GM19372 (cell line): ENCODE measurements at regions not wholly inside any gene's neighbourhood (a gene's known extent, or its start where the extent isn't known, plus 50 kb on each side); places are given as distances from the start of the nearest gene placed in this dataset.

Experiments
- ATAC-seq: cut with Tn5 transposase; IDR thresholded peaks from one replicate; pipeline ENCODE4 v1.9.1; 2021; ENCODE audit warnings: mild to moderate bottlenecking, low read depth, moderate library complexity; ENCODE audit not compliant: unreplicated experiment

DNA sequence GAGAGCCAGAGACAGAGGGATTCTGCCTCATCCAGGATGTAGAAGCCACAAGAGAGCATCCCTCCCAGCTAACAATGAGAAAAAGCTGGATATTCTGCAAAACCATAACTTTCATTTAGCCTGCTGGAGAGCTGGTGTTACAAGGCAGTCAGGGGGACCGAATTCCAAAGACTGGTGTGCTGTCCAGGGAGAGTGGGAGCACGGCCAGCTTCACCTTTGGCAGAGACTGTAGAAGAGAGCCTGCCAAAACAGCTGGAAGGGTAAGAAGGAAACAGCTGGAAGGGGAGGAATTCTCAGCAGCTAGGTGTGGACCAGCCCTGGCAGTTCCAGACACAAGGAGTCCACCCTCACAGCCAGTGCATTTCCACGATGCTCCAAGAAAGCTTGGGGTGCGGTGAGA is 109.9 kb upstream of the LINGO1 start:
- ATAC-seq: no peak

DNA sequence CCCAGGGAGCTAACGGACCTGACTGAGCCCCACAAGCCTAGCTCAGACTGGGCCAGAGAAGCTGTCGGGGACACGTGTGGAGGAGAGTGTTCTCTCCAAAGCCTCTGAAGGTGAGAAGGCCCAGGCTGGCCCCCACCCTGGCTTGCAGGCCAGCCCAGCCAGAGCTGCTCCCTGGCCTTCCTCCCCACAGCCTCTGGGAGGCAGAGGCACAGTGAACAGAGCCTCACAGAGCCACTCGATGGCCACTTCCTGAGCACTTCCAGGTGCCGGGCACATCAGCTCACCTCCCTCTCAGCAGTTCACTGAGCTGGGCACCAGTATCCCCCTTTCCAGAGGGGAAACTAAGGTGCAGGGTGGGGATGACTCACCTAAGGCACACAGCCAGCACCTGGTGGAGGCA is 109.4 kb upstream of the LINGO1 start:
- no peak for ATAC-seq

DNA sequence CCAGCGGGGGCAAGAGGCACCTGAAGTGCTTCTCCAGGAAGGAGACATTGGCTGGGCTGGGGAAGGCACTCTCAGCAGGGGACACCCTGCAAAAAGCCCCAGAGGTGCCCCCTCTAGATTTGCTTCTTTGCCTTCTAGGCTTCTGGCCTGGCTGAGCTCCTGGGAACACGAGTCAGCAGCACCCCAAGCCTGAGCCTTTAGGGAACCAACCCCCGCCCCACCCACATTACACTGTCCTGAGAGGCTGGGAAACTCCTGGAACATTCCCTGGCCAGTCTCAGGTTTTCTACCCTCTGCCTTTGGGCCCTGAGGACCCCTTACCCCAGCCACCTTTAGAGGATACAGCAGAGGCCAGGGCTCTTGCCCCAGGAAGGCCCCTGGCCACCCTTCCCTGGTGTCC is 108.4 kb upstream of the LINGO1 start:
- no peak for ATAC-seq

DNA sequence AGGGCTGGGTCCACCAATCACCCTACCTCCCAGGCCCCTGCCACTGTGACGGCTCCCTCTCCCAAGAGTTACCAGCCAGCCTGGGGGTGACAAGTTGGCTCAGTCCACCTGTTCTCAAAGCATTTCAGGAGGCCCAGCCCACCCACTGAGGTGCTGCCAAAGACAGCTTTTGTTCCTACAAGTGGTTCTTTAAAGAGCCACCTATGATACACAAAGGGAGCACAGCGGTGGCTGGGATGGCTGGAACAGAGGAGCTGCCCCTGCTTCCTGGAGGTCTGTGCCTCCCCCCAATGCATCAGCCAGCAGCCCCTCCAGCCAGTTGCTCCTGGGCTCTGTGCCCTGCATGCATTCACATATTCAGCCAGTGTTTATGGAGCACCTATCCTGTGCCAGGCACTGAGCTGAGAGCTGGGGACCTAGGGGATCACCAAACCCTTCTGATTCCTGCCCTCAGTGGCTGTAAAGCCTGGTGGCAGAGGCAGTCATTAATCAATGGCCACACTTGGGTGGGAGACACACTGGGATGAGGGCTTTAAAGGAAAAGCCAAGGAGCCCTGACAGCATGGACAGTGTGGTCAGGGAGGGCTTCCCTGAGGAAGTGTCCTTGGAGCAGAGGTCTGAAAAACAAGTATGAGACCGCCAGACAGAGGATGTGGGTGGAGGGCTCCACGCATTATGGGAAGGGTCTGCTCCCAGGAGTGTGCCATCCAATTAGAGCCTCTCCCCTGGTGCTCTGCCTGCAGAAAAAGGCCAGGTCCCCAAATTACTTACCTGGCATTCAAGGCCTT is 107.1 kb upstream of the LINGO1 start:
- no peak for ATAC-seq

DNA sequence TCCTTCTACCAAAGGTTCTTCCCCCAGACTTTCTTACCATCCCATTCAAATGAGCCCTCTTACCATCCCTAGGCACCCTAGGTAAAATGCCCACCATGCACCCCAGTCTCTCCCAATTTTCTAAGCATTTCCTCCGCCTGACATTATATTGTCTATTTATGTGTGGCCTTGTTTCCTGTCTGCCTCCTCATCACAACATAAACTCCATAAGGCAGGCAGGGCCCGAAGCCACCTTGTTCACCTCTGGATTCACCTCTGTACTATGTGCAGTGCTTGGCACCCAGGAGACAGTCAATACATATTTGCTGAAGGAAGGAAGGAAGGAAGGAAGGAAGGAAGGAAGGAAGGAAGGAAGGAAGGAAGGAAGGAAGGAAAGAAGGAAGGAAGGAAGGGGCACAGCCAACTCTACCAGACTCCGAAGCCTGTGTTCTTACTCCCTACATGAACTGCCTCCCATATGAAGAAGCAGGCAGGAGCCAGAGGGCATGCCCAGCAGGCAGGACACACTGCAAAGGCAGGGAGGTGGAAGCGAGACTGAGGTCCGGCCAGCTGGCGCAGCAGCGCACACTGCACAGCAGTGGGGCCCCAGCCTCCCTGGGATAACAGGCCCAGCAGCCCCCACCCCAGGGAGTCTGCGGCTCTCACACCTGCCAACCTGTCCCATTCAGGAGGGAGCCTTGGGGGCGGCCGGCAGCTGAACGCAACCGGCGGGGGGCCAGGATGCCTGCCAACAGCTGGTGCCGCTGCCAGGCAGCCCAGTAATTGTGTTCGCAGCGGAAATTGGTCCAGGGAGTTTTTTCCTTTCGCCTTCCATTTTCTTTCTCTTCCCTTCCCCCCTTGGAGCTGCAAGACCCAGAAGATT is 106.0 kb upstream of the LINGO1 start:
- ATAC-seq: no peak

DNA sequence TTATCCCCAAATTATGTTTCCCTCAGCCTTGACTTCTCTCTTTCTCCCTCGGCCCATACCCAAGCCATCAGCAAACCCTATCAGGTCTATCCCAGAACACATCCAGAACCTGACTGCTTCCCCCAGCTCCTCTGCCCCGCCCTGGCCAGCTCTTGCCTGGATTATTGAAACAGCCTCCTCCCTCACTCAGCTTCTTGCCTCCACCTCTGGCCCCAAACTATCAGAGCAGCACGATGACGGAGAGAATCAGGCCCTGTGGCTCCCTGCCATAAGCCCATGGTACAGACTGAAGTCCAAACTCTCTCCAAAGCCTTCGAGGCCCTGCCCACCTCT is 105.3 kb upstream of the LINGO1 start:
- no peak for ATAC-seq

DNA sequence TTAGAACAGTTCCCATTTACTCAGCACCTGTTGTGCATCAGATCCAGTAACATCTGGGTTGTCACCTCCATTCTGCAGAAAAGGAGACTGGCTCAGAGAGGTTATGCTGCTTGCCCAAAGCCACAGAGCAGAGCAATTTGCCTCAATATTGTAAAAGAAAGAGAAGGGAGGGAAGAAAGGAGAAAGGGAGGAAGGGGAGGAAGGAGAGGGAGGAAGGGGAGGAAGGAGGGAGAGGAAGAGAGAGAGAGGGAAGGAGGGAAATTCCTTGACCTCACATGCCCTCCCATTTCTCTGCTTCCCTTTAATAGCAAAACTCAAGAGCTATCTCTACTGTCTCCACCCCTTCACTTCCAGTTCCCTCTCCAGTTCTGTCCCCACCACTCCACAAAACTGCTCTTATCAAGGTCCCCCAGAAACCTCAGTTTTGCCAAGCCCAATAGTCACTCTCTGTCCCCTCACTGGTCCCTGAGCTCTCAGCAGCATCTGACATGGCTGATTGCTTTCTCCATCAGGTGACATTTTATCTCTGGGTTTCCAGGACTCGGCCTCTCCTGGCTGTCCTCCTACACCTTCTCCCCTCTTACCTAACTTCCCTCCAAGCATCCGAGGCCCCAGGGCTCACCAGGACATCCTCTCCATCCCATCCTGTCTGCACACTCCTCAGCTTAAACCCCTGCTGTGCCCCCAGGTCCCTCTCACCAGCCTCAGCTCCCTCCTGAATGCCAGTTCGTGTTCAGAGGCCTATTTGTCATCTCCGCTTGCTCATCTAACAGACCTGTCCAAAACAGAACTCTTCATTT is 104.7 kb upstream of the LINGO1 start:
- ATAC-seq: no peak

DNA sequence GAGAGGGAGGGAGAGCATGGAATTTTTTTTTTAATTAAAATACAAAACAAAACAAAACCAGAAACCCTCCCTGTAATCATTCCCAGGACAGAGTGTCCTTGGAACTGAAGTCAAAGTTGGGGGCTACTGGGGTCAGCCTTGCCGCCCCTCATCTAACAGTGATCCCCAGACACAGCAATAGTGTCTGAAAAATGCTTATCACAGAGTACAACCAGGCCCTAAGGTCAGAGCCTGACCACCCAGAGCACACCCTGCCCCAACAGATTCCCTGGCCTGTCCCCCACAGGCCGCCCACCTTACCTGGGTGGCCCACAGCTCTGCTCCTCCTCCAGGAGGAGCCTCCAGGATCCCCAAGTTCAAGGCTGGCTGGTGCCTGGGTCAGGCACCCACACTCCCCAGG is 101.6 kb upstream of the LINGO1 start:
- ATAC-seq: no peak

DNA sequence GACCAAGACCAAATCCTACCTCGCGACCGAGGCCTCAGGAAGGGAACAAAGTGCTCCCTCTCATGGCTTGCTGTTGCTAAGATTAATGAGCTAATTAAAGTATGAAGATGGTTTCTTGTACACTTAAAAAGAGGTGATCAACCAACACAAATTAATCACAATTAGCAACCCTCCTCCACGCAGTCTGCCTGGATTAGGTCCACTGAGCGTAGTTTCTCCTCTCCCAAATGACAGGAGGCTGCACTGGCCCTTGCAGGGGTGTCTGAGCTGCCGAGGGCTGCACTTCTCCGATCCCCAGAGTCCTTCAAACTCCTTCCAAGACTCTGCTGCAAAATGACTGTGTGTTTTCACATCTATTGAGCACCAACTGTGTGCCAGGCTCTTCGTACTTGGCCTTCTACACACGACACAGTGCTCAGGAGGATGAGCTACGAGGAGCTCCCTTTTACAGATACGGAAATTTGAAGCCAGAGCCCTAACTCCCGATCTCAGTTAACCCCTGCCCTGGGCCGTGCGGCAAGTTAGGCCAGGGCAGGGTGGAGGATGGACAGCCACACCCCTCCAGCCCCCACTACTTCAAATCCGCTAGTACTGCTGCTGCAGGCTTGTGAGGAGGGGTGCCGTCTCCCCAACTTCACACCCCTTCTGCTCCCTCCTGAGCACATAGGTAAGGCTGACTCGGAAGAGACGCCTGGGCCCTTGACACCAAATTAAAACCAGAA is 101.0 kb upstream of the LINGO1 start:
- no peak for ATAC-seq

DNA sequence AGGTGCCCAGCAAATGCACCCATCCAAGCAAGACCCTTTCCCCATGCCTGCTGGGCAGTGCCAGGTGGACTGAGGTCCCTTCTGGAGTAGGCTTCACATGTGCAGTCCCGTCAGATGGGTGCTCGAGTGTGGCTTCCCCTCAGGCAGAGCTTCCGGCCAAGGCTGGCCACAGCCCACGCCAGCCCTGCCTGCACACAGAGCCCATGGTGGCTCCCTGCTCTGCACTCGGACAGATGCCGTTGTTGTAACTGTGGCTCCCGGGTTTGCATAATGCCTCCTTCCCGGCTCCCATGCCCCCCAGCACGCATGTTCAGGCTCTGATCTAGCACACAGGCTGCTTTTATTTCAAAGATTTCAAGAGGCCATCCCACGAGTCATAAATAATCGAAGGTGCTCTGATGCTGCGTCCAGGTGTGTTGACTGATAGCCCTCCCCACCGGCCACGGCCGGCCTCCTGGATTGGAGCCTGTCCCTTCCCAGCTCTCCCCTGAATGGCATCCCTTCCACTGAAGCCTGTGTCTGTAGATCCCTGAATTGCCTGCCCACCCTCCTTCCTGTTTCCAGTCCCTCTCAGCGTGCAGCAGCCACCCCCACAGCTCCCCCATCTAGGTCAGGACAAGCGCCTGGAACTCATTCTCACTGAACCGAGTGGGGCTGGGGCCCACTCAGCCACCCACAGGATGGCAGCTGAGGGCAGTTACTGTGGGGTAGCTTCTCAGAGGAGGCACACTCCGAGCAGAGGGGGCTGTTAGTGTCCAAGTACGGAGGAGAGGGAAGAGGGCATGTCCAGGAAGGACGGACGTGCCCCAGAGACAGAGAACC is 100.0 kb upstream of the LINGO1 start:
- ATAC-seq: no peak

DNA sequence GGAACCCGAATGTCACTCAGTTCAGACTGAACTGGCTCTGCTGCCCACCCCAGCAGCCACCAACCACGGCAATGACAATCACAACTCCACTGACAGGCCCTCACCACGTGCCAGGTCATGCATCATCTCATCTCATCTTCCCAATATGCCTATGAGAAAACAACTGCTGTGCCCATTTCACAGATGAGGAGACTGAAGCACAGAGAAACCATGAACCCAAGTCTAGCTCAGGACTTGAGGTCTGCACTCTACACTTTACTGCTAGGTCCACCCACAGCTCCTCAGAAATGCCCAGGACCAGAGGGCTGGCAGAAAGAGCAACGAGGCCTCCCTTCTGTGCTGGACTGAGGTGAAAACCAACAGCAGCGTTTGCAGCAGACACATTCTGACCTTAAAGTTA is 99.2 kb upstream of the LINGO1 start:
- no peak for ATAC-seq

DNA sequence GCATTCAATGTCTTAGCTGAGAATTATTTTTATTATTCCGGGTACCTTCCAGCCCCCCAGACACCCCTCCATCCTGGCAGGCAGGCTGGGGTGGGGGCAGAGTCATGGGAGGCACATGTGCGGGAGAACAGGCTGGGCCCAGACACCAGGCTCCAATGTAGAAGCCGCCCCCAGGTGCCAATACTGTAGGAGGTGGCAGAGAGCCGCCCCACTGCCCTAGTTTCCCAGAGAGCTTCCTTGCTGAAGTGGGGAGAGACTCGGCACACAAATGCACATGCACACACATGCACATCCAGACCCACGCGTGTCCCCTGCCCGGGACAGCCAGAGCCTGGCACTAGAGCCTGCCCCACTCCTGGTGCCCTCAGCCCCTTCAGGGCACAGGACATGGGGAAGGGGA is 98.4 kb upstream of the LINGO1 start:
- ATAC-seq: no peak

DNA sequence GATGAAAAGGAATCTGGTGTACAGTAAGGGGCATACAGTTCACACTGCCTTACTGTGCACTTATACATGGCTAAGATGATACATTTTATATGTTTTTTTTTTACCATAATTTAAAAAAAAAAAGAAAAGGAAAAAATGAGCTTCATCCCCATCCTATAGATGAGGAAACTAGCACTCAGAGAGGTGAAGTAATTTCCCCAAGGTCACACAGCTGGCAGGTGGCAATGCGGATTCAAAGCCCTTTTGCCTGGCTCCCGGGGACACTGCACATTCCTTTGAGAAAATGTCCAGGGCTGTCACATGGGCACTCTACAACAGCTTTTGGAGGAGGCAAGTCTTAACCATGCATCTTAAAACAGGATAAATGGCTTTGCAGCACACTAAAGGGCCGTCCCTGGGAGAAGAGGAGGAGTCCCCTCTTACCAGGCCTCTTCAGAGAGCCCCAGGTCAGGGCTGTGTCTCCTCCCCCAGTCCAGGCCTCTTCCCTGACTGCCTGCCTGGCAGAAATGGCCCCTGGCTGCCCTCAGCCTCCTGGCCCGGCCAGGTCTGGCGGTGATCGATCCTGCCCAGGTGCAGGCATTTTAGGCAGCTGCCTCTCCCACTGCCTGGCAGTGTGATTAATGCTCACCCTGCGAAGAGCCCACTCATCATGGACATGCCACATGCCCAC is 95.1 kb upstream of the LINGO1 start:
- no peak for ATAC-seq

DNA sequence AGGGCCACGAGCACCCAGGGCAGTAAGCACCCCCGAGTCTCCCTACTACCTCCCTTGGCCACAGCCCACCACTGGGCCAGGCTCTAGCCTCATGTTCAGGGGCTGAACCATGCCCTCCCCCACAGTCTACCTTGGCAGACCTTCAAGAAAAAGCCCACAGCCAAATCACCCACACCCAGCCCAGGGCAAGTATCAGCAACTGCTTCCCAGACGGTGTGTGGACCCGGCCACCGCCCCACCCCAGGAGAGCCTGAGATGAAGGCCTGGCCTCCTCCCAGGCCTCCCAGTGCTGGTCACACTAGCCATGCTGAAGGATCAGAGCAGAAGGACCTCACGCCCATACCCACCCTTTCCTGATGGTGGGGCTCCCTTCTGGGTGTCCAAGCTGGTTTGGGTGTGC is 92.0 kb upstream of the LINGO1 start:
- no peak for ATAC-seq

DNA sequence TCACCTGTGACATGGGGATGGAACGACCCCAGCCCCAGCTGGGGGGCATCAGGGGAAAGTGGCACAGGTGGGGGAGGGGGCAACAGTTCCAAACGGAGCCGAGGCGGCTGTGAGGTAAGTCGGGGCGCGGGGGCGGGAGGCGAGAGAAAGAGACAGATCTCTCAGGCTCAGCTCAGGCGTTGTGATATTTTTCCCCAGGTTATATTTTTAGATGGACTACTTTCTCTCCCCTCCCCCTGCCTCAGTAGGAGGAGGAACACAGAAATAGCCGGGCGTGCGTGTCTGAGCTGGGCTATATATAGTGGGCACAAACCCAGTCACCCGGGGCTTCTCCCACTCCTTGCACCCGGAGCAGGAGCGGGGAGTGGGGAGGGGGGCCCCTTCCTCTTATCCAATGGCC is 91.0 kb upstream of the LINGO1 start:
- ATAC-seq: no peak

DNA sequence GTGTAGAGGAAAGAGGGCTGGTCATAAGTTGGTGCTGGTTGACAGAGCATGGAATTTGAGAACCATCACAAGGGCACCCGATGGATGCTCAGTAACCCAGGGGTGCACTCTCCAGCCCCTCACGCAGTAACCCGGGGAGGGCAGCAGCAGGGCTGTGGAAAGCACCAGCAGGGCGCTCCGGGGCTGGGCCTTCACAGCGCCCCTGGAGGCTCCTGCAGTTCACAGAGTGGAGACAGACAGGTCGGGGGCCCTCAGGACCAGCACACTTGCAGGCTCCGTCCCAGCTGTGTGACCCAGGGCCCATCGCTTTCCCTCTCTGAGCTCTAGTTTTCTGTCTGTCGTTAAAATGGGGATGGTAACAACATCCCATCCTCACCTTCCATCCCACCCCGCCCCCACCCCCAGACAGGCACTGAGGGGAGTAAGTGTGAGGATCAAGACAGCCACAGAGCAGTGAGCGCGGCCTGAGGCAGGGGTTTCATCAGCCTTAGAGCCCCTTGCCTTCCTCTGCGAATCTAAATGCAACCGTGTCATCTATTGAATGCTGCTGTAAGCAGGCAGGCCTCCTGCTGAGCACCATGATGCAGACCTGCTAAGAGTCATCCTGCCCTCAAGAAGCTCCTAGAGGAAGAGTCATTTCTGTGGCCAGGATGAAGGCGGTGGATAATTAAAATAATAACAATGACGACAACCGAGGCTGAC is 90.2 kb upstream of the LINGO1 start:
- ATAC-seq: no peak

DNA sequence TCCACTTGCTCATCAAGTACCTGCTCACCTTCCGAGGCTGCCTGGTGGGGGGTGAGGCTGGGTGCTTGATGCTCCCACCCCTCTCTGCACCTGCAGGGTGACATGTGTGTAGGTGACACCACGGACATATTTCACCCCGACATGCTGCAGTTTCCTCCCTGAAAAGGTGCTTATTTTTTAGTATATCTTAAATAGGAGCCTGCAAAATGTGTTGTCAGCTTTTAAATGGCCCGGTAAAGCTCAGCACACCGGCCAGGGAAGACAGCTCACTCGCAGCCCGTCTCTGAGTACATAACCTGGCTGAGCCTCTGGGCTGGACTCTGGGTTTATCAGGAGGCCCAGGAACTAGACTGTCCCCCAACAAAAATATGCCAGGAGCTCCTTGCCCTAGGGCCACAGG is 89.3 kb upstream of the LINGO1 start:
- ATAC-seq: no peak

DNA sequence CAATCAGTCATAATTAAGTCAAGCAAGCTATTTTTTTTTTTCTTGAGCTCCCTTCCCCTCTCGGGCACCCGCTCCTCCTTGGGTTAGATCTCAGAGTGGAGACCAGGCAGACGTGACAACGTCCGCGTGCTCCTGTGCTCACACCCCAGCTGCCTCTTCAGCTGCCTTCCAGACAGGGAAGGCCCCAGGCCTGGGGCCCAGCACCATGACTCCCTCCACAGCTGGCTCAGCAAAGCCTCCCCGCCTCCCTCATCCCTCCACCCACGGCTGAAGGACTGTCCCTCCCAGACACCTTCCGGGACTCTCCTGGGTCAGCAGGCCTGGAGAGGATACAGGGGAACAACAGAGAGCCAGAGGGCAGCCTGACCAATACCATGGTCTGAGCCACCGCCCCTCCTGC is 87.9 kb upstream of the LINGO1 start:
- no peak for ATAC-seq

DNA sequence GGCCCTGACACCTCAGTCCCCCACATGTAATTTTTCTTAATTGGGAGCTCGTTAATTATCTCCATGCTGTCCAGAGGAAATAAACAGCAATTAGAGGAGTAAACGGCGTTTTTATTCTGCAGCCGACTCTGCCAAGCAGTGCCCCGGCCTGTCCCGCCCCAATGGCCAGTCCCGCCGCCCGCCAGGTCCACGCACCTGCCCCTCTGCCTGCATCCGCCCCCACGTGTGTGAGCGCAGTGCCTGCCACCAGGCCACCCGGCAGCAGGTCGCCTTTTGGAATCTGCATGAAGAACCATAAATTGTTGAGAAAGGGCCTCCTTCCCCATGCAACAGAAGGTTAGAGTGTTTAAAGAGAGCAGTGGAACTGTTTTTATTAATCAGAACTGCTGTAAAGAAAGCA is 87.5 kb upstream of the LINGO1 start:
- no peak for ATAC-seq
